Sigmoid colon (tissue), 6 donors: ENCODE measurements at regions not wholly inside any gene's neighbourhood (a gene's known extent, or its start where the extent isn't known, plus 50 kb on each side); places are given as distances from the start of the nearest gene placed in this dataset.

Experiments
- DNase-seq: peaks from one replicate; pipeline ENCODE4 v3.0.0-alpha.2; 2019
- H3K27ac ChIP-seq, 4 donors: fragments of 200-600 bp; sonication (generic); one replicate each; pipeline ENCODE4 v1.5.1; 2016 to 2019; ENCODE audit warnings: mild to moderate bottlenecking in 1 of 4
- H3K27me3 ChIP-seq, 3 donors: fragments of 200-600 bp; sonication (generic); one replicate each; pipeline ENCODE4 v1.5.1; 2019; ENCODE audit warnings: mild to moderate bottlenecking in 1 of 3
- H3K36me3 ChIP-seq, 4 donors: fragments of 200-600 bp; sonication (generic); one replicate each; pipeline ENCODE4 v1.5.1; 2016 to 2019
- H3K4me1 ChIP-seq, 4 donors: fragments of 200-600 bp; sonication (generic); one replicate each; pipeline ENCODE4 v1.5.1; 2017 to 2019
- H3K4me3 ChIP-seq, 4 donors: fragments of 200-600 bp; sonication (generic); one replicate each; pipeline ENCODE4 v1.5.1; 2017 to 2019; ENCODE audit warnings: mild to moderate bottlenecking in 2 of 4, moderate library complexity in 1 of 4
- H3K9me3 ChIP-seq, 4 donors: fragments of 200-600 bp in 3 of 4; sonication (generic) in 3 of 4; one replicate each; pipeline versions ENCODE4 v1.5.1 to v1.6.1; 2013 to 2019
- CTCF ChIP-seq, 4 experiments: fragments of 450-650 bp in 3 of 4; fragments of 200-600 bp in 1 of 4; IDR thresholded peaks; one replicate each; pipeline ENCODE4 v1.5.1; 2016 to 2019; ENCODE audit warnings: antibody characterized with exemption in 4 of 4, mild to moderate bottlenecking in 3 of 4, moderate library complexity in 2 of 4
- EP300 ChIP-seq, 4 donors: sonication (generic); formaldehyde crosslinking; IDR thresholded peaks; one replicate each; pipeline ENCODE4 v1.6.1; 2017; ENCODE audit warnings: antibody characterized with exemption in 4 of 4
- POLR2A ChIP-seq, 2 donors: fragments of 450-650 bp; IDR thresholded peaks; one replicate each; pipeline ENCODE4 v1.6.1; 2016; ENCODE audit warnings: antibody characterized with exemption in 2 of 2, mild to moderate bottlenecking in 2 of 2, moderate library complexity in 2 of 2
- POLR2AphosphoS5 ChIP-seq, 4 donors: sonication (generic); formaldehyde crosslinking; IDR thresholded peaks; one replicate each; pipeline ENCODE4 v1.6.1; 2017; ENCODE audit warnings: antibody characterized with exemption in 4 of 4
- WGBS, 2 donors: extraction: QIAGEN DNeasy Blood & Tissue Kit; methylation state at CpG; one replicate each; pipeline ENCODE4 v1.1.7; 2013; 5-methylcytosine and 5-hydroxymethylcytosine counted together
- intact Hi-C: fragments of 100-400 bp; cut with DNase I; formaldehyde crosslinking; loops from one replicate; pipeline ENCODE4 v1.15.1; 2023
- donor health status: healthy with polysubstance abuse.
- donor health status: healthy.

GRCh38 chr9:16180546-16180945, 627.7 kb downstream of the CCDC171 start:
- no peak for DNase-seq
- Histone ChIP-seq H3K4me3 (no peak overlapping the region), H3K27ac (peak overlapping the region in 3 of 4 donors; percentile 24 to 64 (median 56)), H3K9me3 (no peaks in the 10 kb centered on the region), H3K27me3 (no peaks in the 10 kb centered on the region), H3K36me3 (no peaks in the 10 kb centered on the region), H3K4me1 (peaks cover 0 to 25% (median 21%) of the 10 kb centered on the region in 4 donors)
- 46 to 57% methylated on average over 2 of the region's 2 CpGs for WGBS, 2 donors
- intact Hi-C loops: no loop called here
- no peak for TF ChIP-seq POLR2A (IDR thresholded peaks at IDR 0.05)
- no peak for TF ChIP-seq EP300 (IDR thresholded peaks at IDR 0.05)
- TF ChIP-seq POLR2AphosphoS5 (IDR thresholded peaks at IDR 0.05): peak in 3 of 4 donors; percentile 35 to 44 (median 36)
- no peak for TF ChIP-seq CTCF (IDR thresholded peaks at IDR 0.05)

GRCh38 chr9:16181539-16181938, 628.7 kb downstream of the CCDC171 start:
- Histone ChIP-seq H3K9me3 (no peaks in the 10 kb centered on the region), H3K27ac (peak overlapping the region in 3 of 4 donors; percentile 24 to 64 (median 56)), H3K4me3 (no peak overlapping the region), H3K36me3 (no peaks in the 10 kb centered on the region), H3K27me3 (no peaks in the 10 kb centered on the region), H3K4me1 (peaks cover 0 to 25% (median 21%) of the 10 kb centered on the region in 4 donors)
- no peak for DNase-seq
- 95% methylated on average over 3 of the region's 3 CpGs for WGBS, 2 donors
- intact Hi-C loops: no loop called here
- TF ChIP-seq POLR2AphosphoS5 (IDR thresholded peaks at IDR 0.05) (no peak), POLR2A (IDR thresholded peaks at IDR 0.05) (no peak), EP300 (IDR thresholded peaks at IDR 0.05) (no peak), CTCF (IDR thresholded peaks at IDR 0.05) (no peak)

GRCh38 chr9:16182784-16183183, 629.9 kb downstream of the CCDC171 start:
- peaks cover 0 to 25% (median 21%) of the 10 kb centered on the region in 4 donors for H3K4me1 ChIP-seq
- WGBS, 2 donors: 93 to 95% methylated on average over 6 of the region's 6 CpGs
- no peak overlapping the region for H3K4me3 ChIP-seq
- no peaks in the 10 kb centered on the region for H3K36me3 ChIP-seq
- H3K27ac ChIP-seq: no peak overlapping the region
- no peaks in the 10 kb centered on the region for H3K27me3 ChIP-seq
- no peak for TF ChIP-seq CTCF (IDR thresholded peaks at IDR 0.05)
- TF ChIP-seq EP300 (IDR thresholded peaks at IDR 0.05): no peak
- no peak for TF ChIP-seq POLR2A (IDR thresholded peaks at IDR 0.05)
- TF ChIP-seq POLR2AphosphoS5 (IDR thresholded peaks at IDR 0.05): no peak
- DNase-seq: no peak
- intact Hi-C loops: no loop called here
- H3K9me3 ChIP-seq: no peaks in the 10 kb centered on the region

GRCh38 chr9:16184964-16185646, 632.3 kb downstream of the CCDC171 start:
- Histone ChIP-seq H3K4me1 (peaks cover 0 to 19% (median 16%) of the 10 kb centered on the region in 4 donors), H3K27ac (no peak overlapping the region), H3K4me3 (no peak overlapping the region), H3K27me3 (no peaks in the 10 kb centered on the region), H3K9me3 (no peaks in the 10 kb centered on the region), H3K36me3 (no peaks in the 10 kb centered on the region)
- DNase-seq: no peak
- WGBS, 2 donors: 88 to 94% methylated on average over 4 of the region's 4 CpGs
- TF ChIP-seq POLR2A (IDR thresholded peaks at IDR 0.05): no peak
- no peak for TF ChIP-seq POLR2AphosphoS5 (IDR thresholded peaks at IDR 0.05)
- TF ChIP-seq CTCF (IDR thresholded peaks at IDR 0.05): no peak
- TF ChIP-seq EP300 (IDR thresholded peaks at IDR 0.05): no peak
- intact Hi-C loops: no loop called here
